CD4-positive, alpha-beta T cell treated with Interleukin-2 at 100 ng/mL for 4 hours (primary cell): ENCODE measurements at regions not wholly inside any gene's neighbourhood (a gene's known extent, or its start where the extent isn't known, plus 50 kb on each side); places are given as distances from the start of the nearest gene placed in this dataset.
"Not testable (repeated sequence)": the region's sequence is repeated elsewhere in the genome, so short reads cannot be mapped to it uniquely, and the experiment has no call there.

Experiments used
- DNase-seq: peaks from one replicate; pipeline ENCODE4 v3.0.0-alpha.2; 2020; ENCODE audit warnings: low spot score

GRCh38 chr2:234558642-234559041 is 61.8 kb upstream of the ARL4C start:
- DNase-seq, result no peak

GRCh38 chr2:234556848-234557573 is 60.1 kb upstream of the ARL4C start:
- DNase-seq, result no peak

GRCh38 chr2:234555616-234556249 is 58.9 kb upstream of the ARL4C start:
- DNase-seq, result no peak

GRCh38 chr2:234555161-234555560 is 58.3 kb upstream of the ARL4C start:
- DNase-seq, result no peak

GRCh38 chr2:234553223-234553622 is 56.3 kb upstream of the ARL4C start:
- not testable (repeated sequence) for DNase-seq

GRCh38 chr2:234550511-234551107 is 53.7 kb upstream of the ARL4C start:
- DNase-seq, result peak; percentile 58

- no peak for DNase-seq
Observed at GRCh38 chr2:234550056-234550455, 53.2 kb upstream of the ARL4C start.

- DNase-seq, result no peak
Observed at GRCh38 chr2:234548695-234549420, 52.0 kb upstream of the ARL4C start.

GRCh38 chr2:234546770-234547169 is 49.9 kb upstream of the ARL4C start:
- DNase-seq, result no peak
